Loucy (cell line): ENCODE measurements at regions not wholly inside any gene's neighbourhood (a gene's known extent, or its start where the extent isn't known, plus 50 kb on each side); places are given as distances from the start of the nearest gene placed in this dataset.

ENCODE experiments used
- H2AFZ ChIP-seq: fragments of 200-600 bp; sonication (generic); 2 replicates; pipeline ENCODE4 v1.6.0; 2016; ENCODE audit warnings: antibody characterized with exemption, mild to moderate bottlenecking, low read length, moderate library complexity
- H3F3A ChIP-seq: fragments of 200-600 bp; 2 replicates; pipeline ENCODE4 v1.6.0; 2016; ENCODE audit warnings: antibody characterized with exemption, low read depth, mild to moderate bottlenecking
- H3K27me3 ChIP-seq: fragments of 200-600 bp; sonication (generic); 2 replicates; pipeline ENCODE4 v1.6.1; 2014; ENCODE audit warnings: low read length, mild to moderate bottlenecking; ENCODE audit not compliant: insufficient read depth, poor library complexity, severe bottlenecking
- H3K36me3 ChIP-seq: fragments of 200-600 bp; sonication (generic); 2 replicates; pipeline ENCODE4 v1.6.1; 2016; ENCODE audit warnings: low read length; ENCODE audit not compliant: insufficient read depth
- H3K4me1 ChIP-seq: fragments of 200-600 bp; sonication (generic); 2 replicates; pipeline ENCODE4 v1.5.1; 2014; ENCODE audit warnings: low read length, mild to moderate bottlenecking; ENCODE audit not compliant: insufficient read depth, poor library complexity, severe bottlenecking
- H3K4me2 ChIP-seq: fragments of 200-600 bp; sonication (generic); 2 replicates; pipeline ENCODE4 v1.6.0; 2014; ENCODE audit warnings: antibody characterized with exemption, low read length, low read depth, mild to moderate bottlenecking; ENCODE audit not compliant: poor library complexity, severe bottlenecking
- H3K4me3 ChIP-seq: fragments of 200-600 bp; sonication (generic); 2 replicates; pipeline ENCODE4 v1.5.1; 2014; ENCODE audit warnings: low read length, mild to moderate bottlenecking, mixed read lengths; ENCODE audit not compliant: poor library complexity, severe bottlenecking
- H3K79me2 ChIP-seq: fragments of 200-600 bp; sonication (generic); 2 replicates; pipeline ENCODE4 v1.6.1; 2014; ENCODE audit warnings: low read length; ENCODE audit not compliant: insufficient read depth
- H3K9ac ChIP-seq: fragments of 200-600 bp; sonication (generic); 2 replicates; pipeline ENCODE4 v1.6.0; 2014; ENCODE audit warnings: mild to moderate bottlenecking, low read depth, low read length, moderate library complexity; ENCODE audit not compliant: poor library complexity, severe bottlenecking
- H3K9me2 ChIP-seq: fragments of 200-600 bp; sonication (generic); replicated peaks from 2 replicates; pipeline ENCODE4 v1.6.1; 2016; ENCODE audit warnings: low read depth, low read length, mixed read lengths
- H3K9me3 ChIP-seq: fragments of 200-600 bp; sonication (generic); 2 replicates; pipeline ENCODE4 v1.6.1; 2014; ENCODE audit warnings: mild to moderate bottlenecking, antibody characterized with exemption, low read length, low read depth; ENCODE audit not compliant: insufficient read depth
- H4K20me1 ChIP-seq: fragments of 200-600 bp; sonication (generic); 2 replicates; pipeline ENCODE4 v1.6.0; 2014; ENCODE audit warnings: antibody characterized with exemption, low read length, mild to moderate bottlenecking; ENCODE audit not compliant: insufficient read depth, poor library complexity, severe bottlenecking
- CTCF ChIP-seq: fragments of 200-600 bp; sonication (generic); conservative IDR thresholded peaks from 2 replicates; pipeline ENCODE4 v1.5.1; 2014; ENCODE audit warnings: mild to moderate bottlenecking, antibody characterized with exemption, low read length
- EZH2phosphoT487 ChIP-seq: fragments of 200-600 bp; IDR thresholded peaks from 2 replicates; pipeline ENCODE4 v1.6.1; 2018; ENCODE audit warnings: antibody characterized with exemption, mild to moderate bottlenecking, moderate library complexity, borderline replicate concordance

GRCh38 chr5:167638816-167639215 is 652.6 kb upstream of the WWC1 start:
- Histone ChIP-seq H3K4me3 (no peak overlapping the region), H3K4me2 (no peak overlapping the region), H3K79me2 (no peaks in the 10 kb centered on the region), H3K4me1 (no peaks in the 10 kb centered on the region), H3K9me2 (no peaks in the 10 kb centered on the region), H3K9me3 (no peaks in the 10 kb centered on the region), H2AFZ (no peak overlapping the region), H4K20me1 (no peaks in the 10 kb centered on the region), H3K9ac (no peak overlapping the region), H3K36me3 (no peaks in the 10 kb centered on the region), H3K27me3 (no peaks in the 10 kb centered on the region), H3F3A (no peaks in the 10 kb centered on the region)
- no peak for TF ChIP-seq EZH2phosphoT487
- no peak for TF ChIP-seq CTCF

DNA sequence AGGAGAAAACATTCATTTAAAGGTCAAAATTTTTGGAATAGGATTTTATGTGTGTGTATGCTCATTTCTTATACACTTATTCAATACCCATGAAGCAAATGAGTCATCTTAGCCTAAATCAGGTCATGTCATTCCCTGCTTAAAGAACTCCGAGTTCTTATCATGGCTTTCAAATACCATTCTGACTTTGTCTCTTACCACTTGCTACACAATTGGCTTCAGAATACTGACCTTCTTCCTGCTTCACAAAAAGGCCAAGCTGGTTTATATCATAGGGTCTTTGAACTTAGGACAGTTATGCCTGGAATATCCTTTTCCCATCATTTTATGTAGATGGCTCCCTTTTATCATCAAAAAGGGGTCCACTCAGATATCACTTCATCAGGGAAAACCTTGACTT is 652.2 kb upstream of the WWC1 start:
- Histone ChIP-seq H3K4me3 (no peak overlapping the region), H3K27me3 (no peaks in the 10 kb centered on the region), H4K20me1 (no peaks in the 10 kb centered on the region), H3K9ac (no peak overlapping the region), H3K79me2 (no peaks in the 10 kb centered on the region), H2AFZ (no peak overlapping the region), H3K4me2 (no peak overlapping the region), H3K9me2 (no peaks in the 10 kb centered on the region), H3K9me3 (no peaks in the 10 kb centered on the region), H3K4me1 (no peaks in the 10 kb centered on the region), H3F3A (no peaks in the 10 kb centered on the region), H3K36me3 (no peaks in the 10 kb centered on the region)
- no peak for TF ChIP-seq EZH2phosphoT487
- no peak for TF ChIP-seq CTCF

DNA sequence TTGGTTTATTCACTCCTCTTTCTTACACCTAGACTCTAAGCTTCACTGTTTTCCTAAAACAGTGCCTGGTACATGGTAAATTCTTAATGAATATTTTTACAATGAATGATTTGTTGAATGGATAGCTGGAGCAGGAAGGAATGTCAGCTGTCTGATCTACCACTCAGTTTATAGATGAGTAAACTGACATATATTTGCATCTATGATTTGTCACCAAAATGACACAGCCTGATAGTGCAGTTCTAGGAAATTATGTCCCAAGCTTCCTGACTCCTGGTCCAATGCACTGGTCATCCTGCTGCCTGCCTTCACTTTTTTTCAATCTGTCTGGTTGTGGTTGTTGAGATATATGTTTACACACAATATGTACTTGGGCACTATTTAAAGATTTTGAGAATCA is 651.7 kb upstream of the WWC1 start:
- no peak for TF ChIP-seq EZH2phosphoT487
- no peak for TF ChIP-seq CTCF
- Histone ChIP-seq H3F3A (no peaks in the 10 kb centered on the region), H3K79me2 (no peaks in the 10 kb centered on the region), H4K20me1 (no peaks in the 10 kb centered on the region), H3K4me1 (no peaks in the 10 kb centered on the region), H3K27me3 (no peaks in the 10 kb centered on the region), H3K9me3 (no peaks in the 10 kb centered on the region), H3K36me3 (no peaks in the 10 kb centered on the region), H3K4me3 (no peak overlapping the region), H3K4me2 (no peak overlapping the region), H3K9ac (no peak overlapping the region), H2AFZ (no peak overlapping the region), H3K9me2 (no peaks in the 10 kb centered on the region)
